ENCODE measurements at regions not wholly inside any gene's neighbourhood (a gene's known extent, or its start where the extent isn't known, plus 50 kb on each side); places are given as distances from the start of the nearest gene placed in this dataset.

- TF ChIP-seq POLR2A (IDR thresholded peaks at IDR 0.05; ENCODE audit: low read depth, low read length) (no peak), POLR2AphosphoS5 (IDR thresholded peaks at IDR 0.05; ENCODE audit: low read depth, low read length) (no peak), TAF1 (IDR thresholded peaks at IDR 0.05; ENCODE audit: borderline replicate concordance, low read depth, low read length) (no peak)
- FAIRE-seq = no peak
- DNase-seq (ENCODE audit: insufficient read length) = no peak
These were observed 491.0 kb downstream of the SLITRK5 start for GRCh38 chr13:88162076-88162702.

- no peak for DNase-seq (ENCODE audit: insufficient read length)
- no peak for FAIRE-seq
These were observed 505.1 kb downstream of the SLITRK5 start for GRCh38 chr13:88176231-88176630.

GRCh38 chr13:88183440-88183839, 512.3 kb downstream of the SLITRK5 start:
- TF ChIP-seq POLR2A (IDR thresholded peaks at IDR 0.05; ENCODE audit: low read depth, low read length) (no peak), TAF1 (IDR thresholded peaks at IDR 0.05; ENCODE audit: borderline replicate concordance, low read depth, low read length) (no peak), POLR2AphosphoS5 (IDR thresholded peaks at IDR 0.05; ENCODE audit: low read depth, low read length) (no peak)
- FAIRE-seq (no peak), DNase-seq (ENCODE audit: insufficient read length) (no peak)

More at GRCh38 chr13:88176231-88176630, 505.1 kb downstream of the SLITRK5 start:
- TF ChIP-seq POLR2AphosphoS5 (IDR thresholded peaks at IDR 0.05; ENCODE audit: low read depth, low read length) (no peak), POLR2A (IDR thresholded peaks at IDR 0.05; ENCODE audit: low read depth, low read length) (no peak), TAF1 (IDR thresholded peaks at IDR 0.05; ENCODE audit: borderline replicate concordance, low read depth, low read length) (no peak)

GRCh38 chr13:88188986-88189385, 517.8 kb downstream of the SLITRK5 start:
- no peak for TF ChIP-seq TAF1 (IDR thresholded peaks at IDR 0.05; ENCODE audit: borderline replicate concordance, low read depth, low read length)
- TF ChIP-seq POLR2A (IDR thresholded peaks at IDR 0.05; ENCODE audit: low read depth, low read length) = no peak
- TF ChIP-seq POLR2AphosphoS5 (IDR thresholded peaks at IDR 0.05; ENCODE audit: low read depth, low read length) = no peak
- FAIRE-seq (no peak), DNase-seq (ENCODE audit: insufficient read length) (no peak)

- FAIRE-seq (no peak), DNase-seq (ENCODE audit: insufficient read length) (no peak)
- no peak for TF ChIP-seq POLR2A (IDR thresholded peaks at IDR 0.05; ENCODE audit: low read depth, low read length)
- TF ChIP-seq TAF1 (IDR thresholded peaks at IDR 0.05; ENCODE audit: borderline replicate concordance, low read depth, low read length) = no peak
- no peak for TF ChIP-seq POLR2AphosphoS5 (IDR thresholded peaks at IDR 0.05; ENCODE audit: low read depth, low read length)
These were observed 518.6 kb downstream of the SLITRK5 start for GRCh38 chr13:88189728-88190127.

GRCh38 chr13:88196106-88196505, 524.9 kb downstream of the SLITRK5 start:
- TF ChIP-seq TAF1 (IDR thresholded peaks at IDR 0.05; ENCODE audit: borderline replicate concordance, low read depth, low read length) = no peak
- no peak for TF ChIP-seq POLR2A (IDR thresholded peaks at IDR 0.05; ENCODE audit: low read depth, low read length)
- no peak for TF ChIP-seq POLR2AphosphoS5 (IDR thresholded peaks at IDR 0.05; ENCODE audit: low read depth, low read length)
- no peak for DNase-seq (ENCODE audit: insufficient read length)

GRCh38 chr13:88217372-88217771, 546.2 kb downstream of the SLITRK5 start:
- TF ChIP-seq POLR2A (IDR thresholded peaks at IDR 0.05; ENCODE audit: low read depth, low read length) (no peak), TAF1 (IDR thresholded peaks at IDR 0.05; ENCODE audit: borderline replicate concordance, low read depth, low read length) (no peak), POLR2AphosphoS5 (IDR thresholded peaks at IDR 0.05; ENCODE audit: low read depth, low read length) (no peak)
- no peak for DNase-seq (ENCODE audit: insufficient read length)
- no peak for FAIRE-seq

More at GRCh38 chr13:88196106-88196505, 524.9 kb downstream of the SLITRK5 start:
- no peak for FAIRE-seq

- DNase-seq (ENCODE audit: insufficient read length) (no peak), FAIRE-seq (no peak)
- TF ChIP-seq TAF1 (IDR thresholded peaks at IDR 0.05; ENCODE audit: borderline replicate concordance, low read depth, low read length) = no peak
- no peak for TF ChIP-seq POLR2A (IDR thresholded peaks at IDR 0.05; ENCODE audit: low read depth, low read length)
- TF ChIP-seq POLR2AphosphoS5 (IDR thresholded peaks at IDR 0.05; ENCODE audit: low read depth, low read length) = no peak
These were observed 546.7 kb downstream of the SLITRK5 start for GRCh38 chr13:88217883-88218282.

GRCh38 chr13:88223958-88224357, 552.8 kb downstream of the SLITRK5 start:
- TF ChIP-seq POLR2A (IDR thresholded peaks at IDR 0.05; ENCODE audit: low read depth, low read length) = no peak
- TF ChIP-seq TAF1 (IDR thresholded peaks at IDR 0.05; ENCODE audit: borderline replicate concordance, low read depth, low read length) = no peak
- TF ChIP-seq POLR2AphosphoS5 (IDR thresholded peaks at IDR 0.05; ENCODE audit: low read depth, low read length) = no peak
- FAIRE-seq (no peak), DNase-seq (ENCODE audit: insufficient read length) (no peak)

GRCh38 chr13:88235441-88235840, 564.3 kb downstream of the SLITRK5 start:
- no peak for FAIRE-seq
- no peak for TF ChIP-seq POLR2AphosphoS5 (IDR thresholded peaks at IDR 0.05; ENCODE audit: low read depth, low read length)
- TF ChIP-seq POLR2A (IDR thresholded peaks at IDR 0.05; ENCODE audit: low read depth, low read length) = no peak
- TF ChIP-seq TAF1 (IDR thresholded peaks at IDR 0.05; ENCODE audit: borderline replicate concordance, low read depth, low read length) = no peak

GRCh38 chr13:88246239-88246638, 575.1 kb downstream of the SLITRK5 start:
- TF ChIP-seq POLR2AphosphoS5 (IDR thresholded peaks at IDR 0.05; ENCODE audit: low read depth, low read length) (no peak), POLR2A (IDR thresholded peaks at IDR 0.05; ENCODE audit: low read depth, low read length) (no peak), TAF1 (IDR thresholded peaks at IDR 0.05; ENCODE audit: borderline replicate concordance, low read depth, low read length) (no peak)
- DNase-seq (ENCODE audit: insufficient read length) = no peak
- FAIRE-seq = no peak

More at GRCh38 chr13:88235441-88235840, 564.3 kb downstream of the SLITRK5 start:
- no peak for DNase-seq (ENCODE audit: insufficient read length)

GRCh38 chr13:88248393-88248792, 577.2 kb downstream of the SLITRK5 start:
- FAIRE-seq (no peak), DNase-seq (ENCODE audit: insufficient read length) (no peak)
- TF ChIP-seq TAF1 (IDR thresholded peaks at IDR 0.05; ENCODE audit: borderline replicate concordance, low read depth, low read length) = no peak
- no peak for TF ChIP-seq POLR2AphosphoS5 (IDR thresholded peaks at IDR 0.05; ENCODE audit: low read depth, low read length)
- TF ChIP-seq POLR2A (IDR thresholded peaks at IDR 0.05; ENCODE audit: low read depth, low read length) = no peak

All from GM12892 (cell line).